22Rv1 (cell line): ENCODE measurements at regions not wholly inside any gene's neighbourhood (a gene's known extent, or its start where the extent isn't known, plus 50 kb on each side); places are given as distances from the start of the nearest gene placed in this dataset.

ENCODE experiments used
- H3K27ac ChIP-seq: fragments of 450-650 bp; 2 replicates; pipeline ENCODE4 v1.5.1; 2017
- CTCF ChIP-seq: fragments of 450-650 bp; IDR thresholded peaks from 2 replicates; pipeline ENCODE4 v1.5.1; 2017; ENCODE audit warnings: mild to moderate bottlenecking
- ZFX ChIP-seq: fragments of 450-650 bp; IDR thresholded peaks from 2 replicates; pipeline ENCODE4 v1.6.1; 2017; ENCODE audit warnings: antibody characterized with exemption, borderline replicate concordance

GRCh38 chr1:168782559-168783116 is 53.6 kb upstream of the DPT start:
- TF ChIP-seq CTCF, result no peak
- no peak for TF ChIP-seq ZFX
- H3K27ac ChIP-seq, result no peak overlapping the region

- TF ChIP-seq ZFX, result no peak
- TF ChIP-seq CTCF, result no peak
These were observed 54.6 kb upstream of the DPT start for GRCh38 chr1:168783458-168784210.

GRCh38 chr1:168786476-168787330 is 57.7 kb upstream of the DPT start:
- H3K27ac ChIP-seq, result no peak overlapping the region
- TF ChIP-seq ZFX (no peak), CTCF (no peak)

More at GRCh38 chr1:168783458-168784210, 54.6 kb upstream of the DPT start:
- H3K27ac ChIP-seq, result no peak overlapping the region

GRCh38 chr1:168788258-168788657 is 59.3 kb upstream of the DPT start:
- TF ChIP-seq ZFX (no peak), CTCF (no peak)
- H3K27ac ChIP-seq, result no peak overlapping the region

- no peak overlapping the region for H3K27ac ChIP-seq
These were observed 60.5 kb upstream of the DPT start for GRCh38 chr1:168789501-168789900.

GRCh38 chr1:168792142-168792541 is 63.1 kb upstream of the DPT start:
- no peak overlapping the region for H3K27ac ChIP-seq
- TF ChIP-seq CTCF, result no peak
- no peak for TF ChIP-seq ZFX

More at GRCh38 chr1:168789501-168789900, 60.5 kb upstream of the DPT start:
- TF ChIP-seq CTCF, result no peak; the same call in 1 of the 2 replicates
- TF ChIP-seq ZFX, result no peak
